ENCODE measurements at regions not wholly inside any gene's neighbourhood (a gene's known extent, or its start where the extent isn't known, plus 50 kb on each side); places are given as distances from the start of the nearest gene placed in this dataset.
A peak's percentile ranks its signal among the peaks of the same experiment; 100 is the strongest.
"Not testable (repeated sequence)": the region's sequence is repeated elsewhere in the genome, so short reads cannot be mapped to it uniquely, and the experiment has no call there.

GRCh38 chr11:86861810-86862209 is 61.5 kb downstream of the PRSS23 start:
- Mint-ChIP-seq H3K9me3 (no peaks in the 10 kb centered on the region), H3K4me1 (no peaks in the 10 kb centered on the region), H3K27me3 (peaks cover 15% of the 10 kb centered on the region), H3K27ac (no peak overlapping the region), H3K4me3 (no peak overlapping the region), H3K36me3 (no peaks in the 10 kb centered on the region)
- ATAC-seq (ENCODE audit: low read depth): no peak
- no peak for DNase-seq (ENCODE audit: low spot score in 2 of 2)

DNA sequence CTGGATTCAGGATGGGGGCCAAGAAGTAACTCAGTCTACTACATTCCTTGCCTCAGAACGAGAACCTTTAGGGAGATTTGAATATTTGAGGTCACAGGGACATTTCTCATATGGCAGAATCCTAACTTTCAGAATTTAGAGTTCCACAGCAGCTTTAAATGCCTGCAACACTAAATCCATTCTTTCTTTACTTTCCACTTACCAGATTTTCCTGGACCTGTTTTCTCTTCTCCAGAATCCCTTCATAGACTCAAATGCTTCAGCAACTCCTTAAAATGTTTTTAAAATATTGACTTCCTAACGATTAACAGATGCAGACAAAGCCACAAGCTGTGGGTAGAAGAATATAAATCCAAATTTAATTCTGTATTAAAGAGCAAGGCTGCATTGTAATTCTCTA is 63.1 kb downstream of the PRSS23 start:
- no peak overlapping the region for H3K27ac Mint-ChIP-seq
- no peak overlapping the region for H3K4me3 Mint-ChIP-seq
- no peaks in the 10 kb centered on the region for H3K4me1 Mint-ChIP-seq
- H3K9me3 Mint-ChIP-seq: no peaks in the 10 kb centered on the region
- no peaks in the 10 kb centered on the region for H3K36me3 Mint-ChIP-seq
- peaks cover 9% of the 10 kb centered on the region for H3K27me3 Mint-ChIP-seq
- ATAC-seq (ENCODE audit: low read depth): no peak
- DNase-seq (ENCODE audit: low spot score in 2 of 2): no peak

GRCh38 chr11:86865436-86865835 is 65.1 kb downstream of the PRSS23 start:
- Mint-ChIP-seq H3K9me3 (no peaks in the 10 kb centered on the region), H3K36me3 (no peaks in the 10 kb centered on the region), H3K4me1 (no peaks in the 10 kb centered on the region), H3K27me3 (peaks cover 7% of the 10 kb centered on the region), H3K27ac (no peak overlapping the region), H3K4me3 (no peak overlapping the region)
- DNase-seq (ENCODE audit: low spot score in 2 of 2) (no peak), ATAC-seq (ENCODE audit: low read depth) (no peak)

DNA sequence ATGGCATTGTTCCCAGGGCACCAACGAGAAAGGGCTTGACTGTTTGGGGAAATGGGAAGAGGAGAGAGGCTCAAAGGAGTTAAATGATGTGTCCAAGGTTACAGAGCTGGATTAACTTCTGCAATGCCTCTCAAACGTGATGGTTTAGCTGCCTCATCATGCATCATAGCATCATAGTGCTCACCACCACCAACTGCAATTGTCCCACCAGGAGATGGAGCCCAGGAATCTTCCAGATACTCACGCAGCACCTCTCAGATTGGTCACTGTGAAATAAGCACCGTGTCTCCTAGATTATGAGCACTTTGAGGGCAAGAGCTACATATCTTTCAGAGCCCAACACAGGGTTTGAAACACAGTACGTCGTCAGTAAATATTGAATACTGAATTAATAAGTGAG is 69.2 kb downstream of the PRSS23 start:
- no peak for DNase-seq (ENCODE audit: low spot score in 2 of 2)
- no peak overlapping the region for H3K27ac Mint-ChIP-seq
- peaks cover 5% of the 10 kb centered on the region for H3K27me3 Mint-ChIP-seq
- ATAC-seq (ENCODE audit: low read depth): no peak
- H3K36me3 Mint-ChIP-seq: no peaks in the 10 kb centered on the region
- H3K9me3 Mint-ChIP-seq: no peaks in the 10 kb centered on the region
- H3K4me1 Mint-ChIP-seq: no peaks in the 10 kb centered on the region
- no peak overlapping the region for H3K4me3 Mint-ChIP-seq

DNA sequence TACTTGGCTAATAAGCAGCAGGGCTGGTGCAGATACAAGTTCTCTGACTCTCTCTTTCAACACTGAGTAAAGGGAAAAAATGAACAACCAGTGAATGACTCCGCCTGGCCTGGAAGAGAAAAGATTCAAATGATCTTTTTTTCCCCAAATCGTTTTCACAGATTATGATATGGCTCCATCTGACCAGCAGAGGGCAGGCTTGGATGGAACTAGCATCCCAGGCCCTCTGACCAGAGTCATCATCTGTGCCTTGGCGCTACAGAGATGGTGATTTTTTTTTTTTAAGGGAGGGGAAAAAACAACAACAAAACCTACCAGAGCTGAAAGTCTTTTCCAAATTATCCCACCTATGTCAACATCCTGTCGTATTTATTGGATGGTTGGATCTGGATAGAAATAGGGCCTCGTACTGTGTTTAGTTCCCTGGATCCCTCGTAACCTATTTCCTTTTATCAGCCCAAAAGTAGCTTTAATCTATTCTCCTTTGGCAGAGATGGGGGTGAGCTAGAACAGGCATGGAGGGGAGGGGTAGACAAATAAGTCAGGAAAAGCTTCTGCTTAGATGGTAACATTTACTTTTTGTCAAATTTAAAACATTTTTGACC is 69.7 kb downstream of the PRSS23 start:
- Mint-ChIP-seq H3K27me3 (peaks cover 5% of the 10 kb centered on the region), H3K9me3 (no peaks in the 10 kb centered on the region), H3K4me1 (no peaks in the 10 kb centered on the region), H3K27ac (no peak overlapping the region), H3K4me3 (no peak overlapping the region), H3K36me3 (no peaks in the 10 kb centered on the region)
- ATAC-seq (ENCODE audit: low read depth) (peak; percentile 42), DNase-seq (ENCODE audit: low spot score in 2 of 2) (peak in 1 of 2 donors; percentile 11)

- Mint-ChIP-seq H3K27me3 (peaks cover 5% of the 10 kb centered on the region), H3K4me1 (no peaks in the 10 kb centered on the region), H3K36me3 (no peaks in the 10 kb centered on the region), H3K4me3 (no peak overlapping the region), H3K27ac (no peak overlapping the region), H3K9me3 (no peaks in the 10 kb centered on the region)
- ATAC-seq (ENCODE audit: low read depth) (no peak), DNase-seq (ENCODE audit: low spot score in 2 of 2) (no peak)
These were observed 73.3 kb downstream of the PRSS23 start for GRCh38 chr11:86873573-86874083.

- DNase-seq (ENCODE audit: low spot score in 2 of 2) (no peak), ATAC-seq (ENCODE audit: low read depth) (no peak)
- H3K4me1 Mint-ChIP-seq: no peaks in the 10 kb centered on the region
- H3K9me3 Mint-ChIP-seq: no peaks in the 10 kb centered on the region
- H3K27me3 Mint-ChIP-seq: peaks cover 2% of the 10 kb centered on the region
- no peak overlapping the region for H3K4me3 Mint-ChIP-seq
- no peaks in the 10 kb centered on the region for H3K36me3 Mint-ChIP-seq
- no peak overlapping the region for H3K27ac Mint-ChIP-seq
These were observed 74.1 kb downstream of the PRSS23 start for GRCh38 chr11:86874304-86875056.

DNA sequence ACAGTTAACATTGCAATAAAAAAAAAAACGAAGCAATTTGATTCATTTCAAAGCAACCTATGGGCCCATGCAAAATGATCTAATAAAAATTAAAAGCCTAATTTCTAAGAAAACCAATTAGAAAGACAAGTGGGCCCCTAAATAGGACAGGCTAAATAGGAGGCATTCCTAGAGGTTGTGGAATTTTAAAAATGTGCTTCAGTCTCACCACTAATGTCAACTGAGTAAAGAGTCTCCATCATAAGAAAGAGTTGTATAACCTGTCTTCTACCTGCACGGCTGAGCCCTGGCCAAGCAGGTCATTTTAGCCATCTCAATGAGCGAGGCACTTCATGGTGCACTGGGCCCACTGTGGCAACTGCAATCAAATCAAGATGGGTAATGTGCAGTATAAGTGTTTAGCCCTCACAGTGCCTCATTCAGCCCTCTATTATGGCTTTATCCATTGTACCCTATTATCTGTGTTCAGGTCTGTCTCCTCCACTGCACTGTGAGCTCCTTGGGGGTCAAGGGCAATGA is 76.4 kb downstream of the PRSS23 start:
- H3K9me3 Mint-ChIP-seq: no peaks in the 10 kb centered on the region
- ATAC-seq (ENCODE audit: low read depth) (no peak), DNase-seq (ENCODE audit: low spot score in 2 of 2) (no peak)
- no peak overlapping the region for H3K4me3 Mint-ChIP-seq
- H3K36me3 Mint-ChIP-seq: no peaks in the 10 kb centered on the region
- H3K4me1 Mint-ChIP-seq: no peaks in the 10 kb centered on the region
- H3K27ac Mint-ChIP-seq: no peak overlapping the region
- no peaks in the 10 kb centered on the region for H3K27me3 Mint-ChIP-seq

GRCh38 chr11:86877503-86877902 is 77.2 kb downstream of the PRSS23 start:
- Mint-ChIP-seq H3K27me3 (no peaks in the 10 kb centered on the region), H3K36me3 (no peaks in the 10 kb centered on the region)
- ATAC-seq (ENCODE audit: low read depth): no peak

DNA sequence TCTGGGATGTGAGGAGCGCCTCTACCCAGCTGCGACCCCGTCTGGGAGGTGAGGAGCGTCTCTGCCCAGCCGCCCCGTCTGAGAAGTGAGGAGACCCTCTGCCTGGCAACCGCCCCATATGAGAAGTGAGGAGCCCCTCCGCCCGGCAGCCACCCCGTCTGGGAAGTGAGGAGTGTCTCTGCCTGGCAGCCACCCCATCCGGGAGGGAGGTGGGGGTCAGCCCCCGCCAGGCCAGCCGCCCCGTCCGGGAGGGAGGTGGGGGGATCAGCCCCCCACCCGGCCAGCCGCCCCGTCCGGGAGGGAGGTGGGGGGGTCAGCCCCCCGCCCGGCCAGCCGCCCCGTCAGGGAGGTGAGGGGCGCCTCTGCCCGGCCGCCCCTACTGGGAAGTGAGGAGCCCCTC is 76.0 kb downstream of the FZD4 start:
- H3K36me3 Mint-ChIP-seq, H3K9me3 Mint-ChIP-seq: not testable (repeated sequence)

More at GRCh38 chr11:86877503-86877902, 77.2 kb downstream of the PRSS23 start:
- H3K27ac Mint-ChIP-seq: no peak overlapping the region
- no peaks in the 10 kb centered on the region for H3K4me1 Mint-ChIP-seq
- DNase-seq (ENCODE audit: low spot score in 2 of 2): no peak
- H3K4me3 Mint-ChIP-seq: no peak overlapping the region
- H3K9me3 Mint-ChIP-seq: no peaks in the 10 kb centered on the region

DNA sequence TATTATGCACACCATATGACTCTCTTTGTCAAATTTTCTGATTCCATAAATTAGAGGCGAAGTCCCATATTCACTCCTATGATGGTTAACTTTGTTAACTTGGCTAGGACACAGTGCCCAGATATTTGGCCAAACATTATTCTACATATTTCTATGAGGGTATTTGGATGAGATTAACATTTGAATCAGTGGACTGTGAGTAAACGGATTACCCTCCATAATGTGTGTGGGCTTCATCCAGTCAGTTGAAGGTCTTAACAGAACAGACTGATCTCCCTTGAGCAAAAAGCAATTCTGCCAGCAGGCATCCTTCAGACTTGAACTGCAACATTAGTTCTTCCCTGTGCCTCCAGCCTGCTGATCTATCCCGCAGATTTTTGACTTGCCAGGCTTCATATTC is 69.9 kb downstream of the FZD4 start:
- H3K4me3 Mint-ChIP-seq: no peak overlapping the region
- peaks cover 1% of the 10 kb centered on the region for H3K9me3 Mint-ChIP-seq
- ATAC-seq (ENCODE audit: low read depth) (no peak), DNase-seq (ENCODE audit: low spot score in 2 of 2) (no peak)
- H3K27ac Mint-ChIP-seq: no peak overlapping the region
- peaks cover 9% of the 10 kb centered on the region for H3K27me3 Mint-ChIP-seq
- H3K36me3 Mint-ChIP-seq: no peaks in the 10 kb centered on the region
- H3K4me1 Mint-ChIP-seq: no peaks in the 10 kb centered on the region

More for the DNA sequence above, 76.0 kb downstream of the FZD4 start:
- not testable (repeated sequence) for H3K27me3 Mint-ChIP-seq; H3K4me3 Mint-ChIP-seq; DNase-seq (ENCODE audit: low spot score in 2 of 2); ATAC-seq (ENCODE audit: low read depth); H3K27ac Mint-ChIP-seq; H3K4me1 Mint-ChIP-seq

DNA sequence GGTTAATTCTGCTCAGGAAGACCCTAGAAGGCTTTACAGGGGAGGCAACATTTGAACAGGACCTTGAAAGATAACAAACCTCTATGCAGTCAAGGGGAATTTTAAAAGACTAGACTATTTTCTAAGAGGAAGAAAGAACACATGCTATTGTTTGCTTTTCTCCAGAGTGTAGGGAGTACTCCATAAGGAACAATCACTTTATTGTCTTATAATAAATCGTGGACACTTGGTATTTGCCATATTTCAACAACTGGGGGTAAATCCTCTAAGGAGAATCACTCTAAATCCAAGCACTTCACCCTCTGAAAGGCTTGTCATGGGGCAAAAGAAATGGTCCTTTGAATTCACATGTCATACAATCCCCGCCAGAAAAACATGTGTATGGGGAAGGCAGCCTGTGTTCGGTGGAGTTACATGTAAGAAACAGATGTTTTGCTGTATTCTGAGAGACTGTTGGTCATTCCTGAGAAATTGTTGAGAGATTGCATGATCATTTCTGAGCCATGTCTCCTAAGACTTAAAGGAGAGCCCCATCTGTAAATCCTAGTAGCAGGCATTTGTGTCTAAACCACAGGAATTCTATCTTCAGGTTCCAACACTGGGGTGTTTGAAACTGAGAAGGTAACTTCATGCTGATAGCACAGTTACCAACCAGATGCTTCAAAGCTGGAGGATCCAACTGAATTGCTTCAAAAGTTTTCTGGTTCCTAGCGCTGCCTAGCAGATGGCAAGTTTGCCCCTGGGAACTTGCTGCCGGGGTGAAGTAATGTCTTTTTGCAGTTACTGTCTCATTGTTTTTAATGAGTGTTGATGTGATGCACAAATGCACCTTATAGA is 66.8 kb downstream of the FZD4 start:
- ATAC-seq (ENCODE audit: low read depth) (no peak), DNase-seq (ENCODE audit: low spot score in 2 of 2) (no peak)
- H3K4me1 Mint-ChIP-seq: no peaks in the 10 kb centered on the region
- H3K27me3 Mint-ChIP-seq: peaks cover 11% of the 10 kb centered on the region
- no peak overlapping the region for H3K4me3 Mint-ChIP-seq
- H3K9me3 Mint-ChIP-seq: peaks cover 1% of the 10 kb centered on the region
- no peak overlapping the region for H3K27ac Mint-ChIP-seq
- no peaks in the 10 kb centered on the region for H3K36me3 Mint-ChIP-seq

DNA sequence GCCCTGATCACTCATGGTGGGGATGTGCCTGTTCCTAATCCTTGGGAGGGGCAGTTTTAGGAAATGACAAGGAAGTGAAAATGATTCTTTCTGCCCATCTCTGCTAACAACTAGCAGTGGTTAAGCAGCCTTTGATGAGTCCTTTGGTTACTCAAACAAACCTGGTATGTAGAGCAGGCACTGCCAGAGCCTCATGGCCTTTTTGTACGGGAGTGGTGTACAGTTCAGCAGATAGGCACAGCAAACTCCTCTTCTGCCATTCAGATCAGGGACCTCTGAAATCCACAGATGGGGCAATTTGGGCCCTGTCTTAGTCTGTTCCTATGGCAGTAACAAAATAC is 66.2 kb downstream of the FZD4 start:
- Mint-ChIP-seq H3K36me3 (no peaks in the 10 kb centered on the region), H3K27me3 (peaks cover 9% of the 10 kb centered on the region), H3K27ac (no peak overlapping the region), H3K9me3 (peaks cover 1% of the 10 kb centered on the region), H3K4me1 (no peaks in the 10 kb centered on the region), H3K4me3 (no peak overlapping the region)
- DNase-seq (ENCODE audit: low spot score in 2 of 2): no peak
- ATAC-seq (ENCODE audit: low read depth): no peak

GRCh38 chr11:86891036-86891435 is 64.2 kb downstream of the FZD4 start:
- Mint-ChIP-seq H3K27me3 (peaks cover 3% of the 10 kb centered on the region), H3K9me3 (no peaks in the 10 kb centered on the region), H3K36me3 (no peaks in the 10 kb centered on the region), H3K4me3 (no peak overlapping the region), H3K4me1 (no peaks in the 10 kb centered on the region), H3K27ac (no peak overlapping the region)
- ATAC-seq (ENCODE audit: low read depth) (no peak), DNase-seq (ENCODE audit: low spot score in 2 of 2) (no peak)

Data from memory B cell (primary cell).